Mesothelial cell of epicardium (in vitro differentiated cells): ENCODE measurements at regions not wholly inside any gene's neighbourhood (a gene's known extent, or its start where the extent isn't known, plus 50 kb on each side); places are given as distances from the start of the nearest gene placed in this dataset.

Experiments
- DNase-seq, 2 experiments: peaks; one replicate each; pipeline ENCODE4 v3.0.0; 2021; ENCODE audit warnings: low spot score in 2 of 2; ENCODE audit not compliant: unreplicated experiment in 2 of 2
- H3K27ac Mint-ChIP-seq: 2 replicates; pipeline ENCODE4 v1.8.0; 2021; ENCODE audit warnings: mixed read lengths
- H3K27me3 Mint-ChIP-seq: 2 replicates; pipeline ENCODE4 v1.8.0; 2021; ENCODE audit warnings: low read depth, mixed read lengths
- H3K36me3 Mint-ChIP-seq: 2 replicates; pipeline ENCODE4 v1.8.0; 2021; ENCODE audit warnings: mixed read lengths
- H3K4me1 Mint-ChIP-seq: 2 replicates; pipeline ENCODE4 v1.8.0; 2021; ENCODE audit warnings: mixed read lengths
- H3K4me3 Mint-ChIP-seq: 2 replicates; pipeline ENCODE4 v1.8.0; 2021; ENCODE audit warnings: mild to moderate bottlenecking, moderate library complexity, mixed read lengths
- H3K9me3 Mint-ChIP-seq: 2 replicates; pipeline ENCODE4 v1.8.0; 2021; ENCODE audit warnings: mixed read lengths
- CTCF ChIP-seq: fragments of 200-600 bp; sonication (generic); IDR thresholded peaks from one replicate; pipeline ENCODE4 v1.5.0; 2021; ENCODE audit warnings: antibody characterized with exemption; ENCODE audit not compliant: unreplicated experiment

GRCh38 chr15:91548549-91548948, 305.0 kb upstream of the SLCO3A1 start:
- Mint-ChIP-seq H3K4me1 (no peaks in the 10 kb centered on the region), H3K27me3 (peaks cover 30% of the 10 kb centered on the region), H3K4me3 (no peak overlapping the region), H3K36me3 (no peaks in the 10 kb centered on the region), H3K9me3 (no peaks in the 10 kb centered on the region), H3K27ac (no peak overlapping the region)
- no peak for TF ChIP-seq CTCF
- no peak for DNase-seq

GRCh38 chr15:91549581-91549980, 303.9 kb upstream of the SLCO3A1 start:
- no peaks in the 10 kb centered on the region for H3K4me1 Mint-ChIP-seq
- H3K4me3 Mint-ChIP-seq, result no peak overlapping the region
- H3K27me3 Mint-ChIP-seq, result peaks cover 25% of the 10 kb centered on the region
- no peak for TF ChIP-seq CTCF
- no peak for DNase-seq
- no peaks in the 10 kb centered on the region for H3K36me3 Mint-ChIP-seq
- no peaks in the 10 kb centered on the region for H3K9me3 Mint-ChIP-seq
- H3K27ac Mint-ChIP-seq, result no peak overlapping the region

GRCh38 chr15:91552555-91552954, 301.0 kb upstream of the SLCO3A1 start:
- Mint-ChIP-seq H3K27me3 (peaks cover 16% of the 10 kb centered on the region), H3K9me3 (no peaks in the 10 kb centered on the region), H3K4me3 (no peak overlapping the region), H3K4me1 (no peaks in the 10 kb centered on the region), H3K36me3 (no peaks in the 10 kb centered on the region), H3K27ac (no peak overlapping the region)
- no peak for TF ChIP-seq CTCF
- DNase-seq, result no peak

GRCh38 chr15:91553196-91553854, 300.2 kb upstream of the SLCO3A1 start:
- Mint-ChIP-seq H3K4me1 (no peaks in the 10 kb centered on the region), H3K4me3 (no peak overlapping the region), H3K36me3 (no peaks in the 10 kb centered on the region), H3K27ac (no peak overlapping the region), H3K9me3 (no peaks in the 10 kb centered on the region), H3K27me3 (peaks cover 16% of the 10 kb centered on the region)
- TF ChIP-seq CTCF, result no peak
- no peak for DNase-seq

- no peak for TF ChIP-seq CTCF
- Mint-ChIP-seq H3K36me3 (no peaks in the 10 kb centered on the region), H3K27me3 (peaks cover 22% of the 10 kb centered on the region), H3K27ac (no peak overlapping the region), H3K4me1 (no peaks in the 10 kb centered on the region), H3K9me3 (no peaks in the 10 kb centered on the region), H3K4me3 (no peak overlapping the region)
- DNase-seq, result no peak
These were observed 298.2 kb upstream of the SLCO3A1 start for GRCh38 chr15:91555312-91555711.

GRCh38 chr15:91556926-91557325, 296.6 kb upstream of the SLCO3A1 start:
- Mint-ChIP-seq H3K27ac (no peak overlapping the region), H3K4me3 (no peak overlapping the region), H3K9me3 (no peaks in the 10 kb centered on the region), H3K36me3 (no peaks in the 10 kb centered on the region), H3K27me3 (peaks cover 30% of the 10 kb centered on the region), H3K4me1 (no peaks in the 10 kb centered on the region)
- no peak for TF ChIP-seq CTCF
- no peak for DNase-seq
